CD14-positive monocyte (primary cell): ENCODE measurements at regions not wholly inside any gene's neighbourhood (a gene's known extent, or its start where the extent isn't known, plus 50 kb on each side); places are given as distances from the start of the nearest gene placed in this dataset.
A peak's percentile ranks its signal among the peaks of the same experiment; 100 is the strongest.

Experiments
- DNase-seq, 3 donors: peaks; one replicate each; pipeline ENCODE4 v3.0.0-alpha.2; 2011 to 2022
- H2AFZ ChIP-seq: 2 replicates; pipeline ENCODE4 v1.6.0; 2012; ENCODE audit warnings: mild to moderate bottlenecking, low read depth, low read length, inconsistent platforms; ENCODE audit not compliant: insufficient read depth, poor library complexity, severe bottlenecking
- H3K27ac ChIP-seq, 2 donors: 1 replicate in 1 of 2; 2 replicates in 1 of 2; pipeline ENCODE4 v1.5.1; 2012 to 2013; ENCODE audit warnings: low read length in 2 of 2, control low read depth in 1 of 2, inconsistent platforms in 1 of 2, low read depth in 1 of 2, mild to moderate bottlenecking in 1 of 2
- H3K27me3 ChIP-seq, 2 donors: one replicate each; pipeline versions ENCODE4 v1.6.0 to v1.6.1; 2011 to 2013; ENCODE audit warnings: low read length in 2 of 2; ENCODE audit not compliant: control insufficient read depth in 2 of 2, insufficient read depth in 2 of 2
- H3K36me3 ChIP-seq, 2 donors: replicated peaks in 1 of 2; 1 replicate in 1 of 2; 2 replicates in 1 of 2; pipeline versions ENCODE4 v1.5.1 to v1.6.1; 2012 to 2013; ENCODE audit warnings: low read length in 2 of 2, control low read depth in 1 of 2, inconsistent platforms in 1 of 2, mild to moderate bottlenecking in 1 of 2; ENCODE audit not compliant: insufficient read depth in 2 of 2, control insufficient read depth in 1 of 2
- H3K4me1 ChIP-seq, 2 donors: 1 replicate in 1 of 2; 2 replicates in 1 of 2; pipeline versions ENCODE4 v1.5.1 to v1.6.1; 2012 to 2013; ENCODE audit warnings: low read length in 2 of 2, control low read depth in 1 of 2, inconsistent platforms in 1 of 2, mild to moderate bottlenecking in 1 of 2, moderate library complexity in 1 of 2; ENCODE audit not compliant: insufficient read depth in 2 of 2, control insufficient read depth in 1 of 2
- H3K4me2 ChIP-seq: replicated peaks from 2 replicates; pipeline ENCODE3; 2012; ENCODE audit warnings: low read length, moderate library complexity, mild to moderate bottlenecking; ENCODE audit not compliant: poor library complexity, severe bottlenecking; ENCODE audit errors: extremely low read depth
- H3K4me3 ChIP-seq, 3 experiments: fragments of 200-600 bp in 1 of 3; sonication (generic) in 1 of 3; replicated peaks in 1 of 3; 1 replicate in 2 of 3; 2 replicates in 1 of 3; pipeline ENCODE4 v1.5.1; 2011 to 2013; ENCODE audit warnings: low read length in 3 of 3, mild to moderate bottlenecking in 3 of 3, control low read depth in 2 of 3, low read depth in 2 of 3, inconsistent platforms in 1 of 3, moderate library complexity in 1 of 3
- H3K79me2 ChIP-seq: 2 replicates; pipeline ENCODE4 v1.6.0; 2012; ENCODE audit warnings: mild to moderate bottlenecking, control low read depth, inconsistent platforms, low read length, moderate library complexity; ENCODE audit not compliant: insufficient read depth
- H3K9ac ChIP-seq: 2 replicates; pipeline ENCODE4 v1.6.0; 2017; ENCODE audit warnings: low read length, mild to moderate bottlenecking; ENCODE audit not compliant: insufficient read depth, poor library complexity, severe bottlenecking
- H3K9me3 ChIP-seq, 2 donors: replicated peaks in 1 of 2; 1 replicate in 1 of 2; 2 replicates in 1 of 2; pipeline versions ENCODE4 v1.5.1 to v1.6.1; 2012 to 2013; ENCODE audit warnings: low read length in 2 of 2, control low read depth in 1 of 2; ENCODE audit not compliant: control insufficient read depth in 1 of 2, insufficient read depth in 1 of 2
- H4K20me1 ChIP-seq: 2 replicates; pipeline ENCODE4 v1.6.0; 2012; ENCODE audit warnings: mild to moderate bottlenecking, low read length, control low read depth, moderate library complexity; ENCODE audit not compliant: insufficient read depth
- H3K27ac Mint-ChIP-seq, 7 donors: one replicate each; pipeline ENCODE4 v1.8.0; 2020; ENCODE audit warnings: mild to moderate bottlenecking in 7 of 7, mixed read lengths in 7 of 7, moderate library complexity in 6 of 7, inconsistent platforms in 2 of 7
- H3K27me3 Mint-ChIP-seq, 3 donors: one replicate each; pipeline ENCODE4 v1.8.0; 2021 to 2022; ENCODE audit warnings: low read depth in 3 of 3, mild to moderate bottlenecking in 3 of 3, mixed read lengths in 3 of 3, moderate library complexity in 3 of 3, inconsistent platforms in 1 of 3
- H3K36me3 Mint-ChIP-seq, 2 donors: one replicate each; pipeline ENCODE4 v1.8.0; 2020; ENCODE audit warnings: mixed read lengths in 2 of 2, inconsistent platforms in 1 of 2, mild to moderate bottlenecking in 1 of 2
- H3K4me1 Mint-ChIP-seq: one replicate; pipeline ENCODE4 v1.8.0; 2020; ENCODE audit warnings: mild to moderate bottlenecking, mixed read lengths
- H3K4me3 Mint-ChIP-seq, 2 donors: one replicate each; pipeline ENCODE4 v1.8.0; 2020; ENCODE audit warnings: mild to moderate bottlenecking in 2 of 2, mixed read lengths in 2 of 2, moderate library complexity in 1 of 2
- H3K9me3 Mint-ChIP-seq, 7 donors: one replicate each; pipeline ENCODE4 v1.8.0; 2020 to 2022; ENCODE audit warnings: mixed read lengths in 7 of 7, mild to moderate bottlenecking in 6 of 7, moderate library complexity in 6 of 7, inconsistent platforms in 2 of 7
- CTCF ChIP-seq: fragments of 200-600 bp; IDR thresholded peaks from one replicate; pipeline ENCODE4 v1.8.0; 2022; ENCODE audit warnings: antibody characterized with exemption, mild to moderate bottlenecking
- WGBS: methylation state at CpG from one replicate; pipeline ENCODE4 v1.1.5; 2013; ENCODE audit warnings: missing lambda C conversion rate; ENCODE audit not compliant: insufficient coverage; 5-methylcytosine and 5-hydroxymethylcytosine counted together
- intact Hi-C, 2 donors: fragments of 100-400 bp; cut with micrococcal nuclease; formaldehyde crosslinking; loops; one replicate each; pipeline versions ENCODE4 v1.15.0 to v1.15.1; 2023

DNA sequence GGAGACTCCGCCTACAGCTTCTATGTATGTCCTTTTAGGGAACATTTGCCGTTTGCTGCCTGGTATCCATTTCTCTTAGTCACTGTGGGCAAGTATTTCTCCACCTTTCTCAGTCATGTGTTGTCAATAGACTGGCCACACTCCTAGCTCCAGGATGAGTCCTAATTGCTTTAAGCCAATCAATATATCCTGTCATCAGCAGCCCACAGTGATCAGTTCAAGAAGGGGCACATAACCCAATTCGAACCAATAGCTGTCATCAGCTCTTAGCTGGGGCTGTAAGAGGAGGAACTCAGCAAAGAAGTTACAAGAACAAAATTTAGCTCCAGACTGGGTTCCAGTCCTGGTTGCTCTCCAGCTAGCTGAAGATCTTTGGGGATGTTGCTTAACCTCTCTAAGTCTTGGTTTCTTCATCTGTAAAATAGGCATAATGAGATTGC lies 70.7 kb upstream of the MAN2A1 start:
- peak overlapping the region; percentile 42 for H3K4me2 ChIP-seq
- peaks cover 0 to 1% (median 0%) of the 10 kb centered on the region in 3 donors for H3K27me3 Mint-ChIP-seq
- H4K20me1 ChIP-seq, result no peaks in the 10 kb centered on the region
- no peaks in the 10 kb centered on the region for H3K27me3 ChIP-seq
- peak overlapping the region in 1 of 3 experiments; percentile 36 for H3K4me3 ChIP-seq
- intact Hi-C loops, result no loop called here
- no peaks in the 10 kb centered on the region for H3K36me3 Mint-ChIP-seq
- H3K79me2 ChIP-seq, result no peaks in the 10 kb centered on the region
- no peaks in the 10 kb centered on the region for H3K36me3 ChIP-seq
- H3K27ac Mint-ChIP-seq, result peak overlapping the region; percentile 72 to 91 (median 86)
- H3K9ac ChIP-seq, result no peak overlapping the region
- peak overlapping the region in 1 of 2 donors; percentile 53 for H3K4me3 Mint-ChIP-seq
- H3K4me1 ChIP-seq, result peaks cover 34 to 36% of the 10 kb centered on the region in 2 donors
- no peaks in the 10 kb centered on the region for H3K9me3 ChIP-seq
- H3K9me3 Mint-ChIP-seq, result peaks cover 0 to 3% (median 0%) of the 10 kb centered on the region in 7 donors
- no CpG with 5 or more reads among the region's 3 CpGs for WGBS
- peak overlapping the region; percentile 52 to 80 for H3K27ac ChIP-seq
- H2AFZ ChIP-seq, result peak overlapping the region; percentile 32
- H3K4me1 Mint-ChIP-seq, result peaks cover 37% of the 10 kb centered on the region
- DNase-seq, result peak; percentile 64 to 72 (median 71)
- no peak for TF ChIP-seq CTCF

DNA sequence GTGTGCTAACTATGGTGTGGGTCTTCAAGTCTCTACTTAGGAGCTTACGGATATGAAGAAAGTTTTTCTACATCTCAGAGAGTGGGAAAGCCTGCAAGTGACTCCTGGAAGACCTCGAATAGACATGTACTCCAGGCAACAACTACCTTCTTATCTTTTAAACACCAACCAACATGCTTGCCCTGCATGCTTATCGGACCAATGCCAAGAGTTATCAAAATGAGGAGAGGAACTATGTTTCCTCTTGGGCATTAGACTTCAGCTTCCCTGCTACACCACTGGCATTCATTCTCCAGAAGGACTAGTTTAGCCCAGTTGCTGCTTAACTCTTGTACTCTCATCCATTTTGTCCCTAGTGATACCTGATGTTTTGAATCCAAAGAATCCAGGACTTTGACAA lies 74.7 kb upstream of the MAN2A1 start:
- intact Hi-C loops, result no loop called here
- H3K4me1 Mint-ChIP-seq, result peaks cover 21% of the 10 kb centered on the region

More for the DNA sequence above, 74.7 kb upstream of the MAN2A1 start:
- Histone ChIP-seq H3K4me3 (no peak overlapping the region), H3K27ac (no peak overlapping the region), H2AFZ (no peak overlapping the region), H3K79me2 (no peaks in the 10 kb centered on the region), H3K27me3 (no peaks in the 10 kb centered on the region), H3K4me2 (no peak overlapping the region), H3K4me1 (peaks cover 18 to 20% of the 10 kb centered on the region in 2 donors), H3K9ac (no peak overlapping the region), H3K9me3 (no peaks in the 10 kb centered on the region), H3K36me3 (no peaks in the 10 kb centered on the region), H4K20me1 (no peaks in the 10 kb centered on the region)
- no peaks in the 10 kb centered on the region for H3K36me3 Mint-ChIP-seq
- no peak overlapping the region for H3K4me3 Mint-ChIP-seq
- H3K9me3 Mint-ChIP-seq, result peaks cover 0 to 3% (median 0%) of the 10 kb centered on the region in 7 donors
- DNase-seq, result no peak
- no CpG with 5 or more reads among the region's 3 CpGs for WGBS
- H3K27me3 Mint-ChIP-seq, result peaks cover 0 to 1% (median 0%) of the 10 kb centered on the region in 3 donors
- no peak for TF ChIP-seq CTCF
- H3K27ac Mint-ChIP-seq, result no peak overlapping the region
